ENCODE measurements at regions not wholly inside any gene's neighbourhood (a gene's known extent, or its start where the extent isn't known, plus 50 kb on each side); places are given as distances from the start of the nearest gene placed in this dataset.

- TF ChIP-seq CTCF (IDR thresholded peaks at IDR 0.05; ENCODE audit: low read length) = no peak
- no peak for TF ChIP-seq EZH2 (IDR thresholded peaks at IDR 0.05; ENCODE audit: borderline replicate concordance, low read length)
Observed at GRCh38 chr5:38667499-38667776, 111.0 kb upstream of the LIFR start.

Data from OCI-LY1 (cell line).